Hepatocyte (in vitro differentiated cells): ENCODE measurements at regions not wholly inside any gene's neighbourhood (a gene's known extent, or its start where the extent isn't known, plus 50 kb on each side); places are given as distances from the start of the nearest gene placed in this dataset.

Experiments
- DNase-seq: peaks from one replicate; pipeline ENCODE4 v3.0.0-alpha.2; 2016; ENCODE audit warnings: low spot score
- H2AFZ ChIP-seq: fragments of 200-600 bp; sonication (generic); 2 replicates; pipeline ENCODE4 v1.6.0; 2016; ENCODE audit warnings: antibody characterized with exemption, mild to moderate bottlenecking
- H3K27ac ChIP-seq: fragments of 200-600 bp; sonication (generic); 2 replicates; pipeline ENCODE4 v1.5.1; 2016; ENCODE audit warnings: mild to moderate bottlenecking
- H3K27me3 ChIP-seq: fragments of 200-600 bp; sonication (generic); 2 replicates; pipeline ENCODE4 v1.6.1; 2016
- H3K36me3 ChIP-seq: fragments of 200-600 bp; sonication (generic); replicated peaks from 2 replicates; pipeline ENCODE4 v1.5.1; 2016; ENCODE audit warnings: low read depth; ENCODE audit not compliant: insufficient read depth
- H3K4me1 ChIP-seq: fragments of 200-600 bp; sonication (generic); 2 replicates; pipeline ENCODE4 v1.5.1; 2016; ENCODE audit warnings: mild to moderate bottlenecking, moderate library complexity; ENCODE audit not compliant: insufficient read depth
- H3K4me2 ChIP-seq: fragments of 200-600 bp; sonication (generic); 2 replicates; pipeline ENCODE4 v1.6.0; 2016
- H3K4me3 ChIP-seq: fragments of 200-600 bp; sonication (generic); 2 replicates; pipeline ENCODE4 v1.5.1; 2016; ENCODE audit warnings: mild to moderate bottlenecking
- H3K79me2 ChIP-seq: fragments of 200-600 bp; sonication (generic); 2 replicates; pipeline ENCODE4 v1.6.0; 2017; ENCODE audit warnings: mild to moderate bottlenecking
- H3K9me2 ChIP-seq: fragments of 200-600 bp; sonication (generic); replicated peaks from 2 replicates; pipeline ENCODE4 v1.6.0; 2017; ENCODE audit warnings: mild to moderate bottlenecking; ENCODE audit not compliant: insufficient read depth
- H3K9me3 ChIP-seq: fragments of 200-600 bp; sonication (generic); 2 replicates; pipeline ENCODE4 v1.5.1; 2016; ENCODE audit warnings: low read depth, mild to moderate bottlenecking
- H4K20me1 ChIP-seq: fragments of 200-600 bp; sonication (generic); 2 replicates; pipeline ENCODE4 v1.6.0; 2016; ENCODE audit warnings: mild to moderate bottlenecking; ENCODE audit not compliant: insufficient read depth, poor library complexity, severe bottlenecking
- CTCF ChIP-seq: fragments of 200-600 bp; sonication (generic); IDR thresholded peaks from 2 replicates; pipeline ENCODE4 v1.5.1; 2016; ENCODE audit warnings: antibody characterized with exemption, mild to moderate bottlenecking; ENCODE audit not compliant: poor library complexity
- EZH2 ChIP-seq: fragments of 200-600 bp; sonication (generic); IDR thresholded peaks from 2 replicates; pipeline ENCODE4 v1.6.1; 2016; ENCODE audit warnings: antibody characterized with exemption, mild to moderate bottlenecking, borderline replicate concordance
- EZH2phosphoT487 ChIP-seq: fragments of 200-600 bp; sonication (generic); IDR thresholded peaks from one replicate; pipeline ENCODE4 v1.6.1; 2018; ENCODE audit warnings: antibody characterized with exemption, mild to moderate bottlenecking, low read depth, moderate library complexity; ENCODE audit not compliant: unreplicated experiment, severe bottlenecking
- WGBS: methylation state at CpG from one replicate; pipeline ENCODE4 v1.1.6; 2016; ENCODE audit warnings: low lambda C conversion rate; ENCODE audit errors: missing lambda C conversion rate; 5-methylcytosine and 5-hydroxymethylcytosine counted together

GRCh38 chr3:162278834-162279233 is 782.2 kb downstream of the OTOL1 start:
- Histone ChIP-seq H2AFZ (no peak overlapping the region), H3K4me2 (no peak overlapping the region), H3K36me3 (no peaks in the 10 kb centered on the region), H3K4me3 (no peak overlapping the region), H3K9me2 (no peaks in the 10 kb centered on the region), H4K20me1 (no peaks in the 10 kb centered on the region), H3K4me1 (no peaks in the 10 kb centered on the region), H3K27me3 (no peaks in the 10 kb centered on the region), H3K79me2 (no peaks in the 10 kb centered on the region), H3K9me3 (no peaks in the 10 kb centered on the region), H3K27ac (no peak overlapping the region)
- no peak for TF ChIP-seq EZH2phosphoT487
- no peak for TF ChIP-seq CTCF
- no peak for TF ChIP-seq EZH2
- DNase-seq, result no peak
- 90% methylated on average over 2 of the region's 2 CpGs for WGBS

GRCh38 chr3:162285259-162285658 is 788.7 kb downstream of the OTOL1 start:
- Histone ChIP-seq H2AFZ (peak overlapping the region; percentile 0), H3K79me2 (no peaks in the 10 kb centered on the region), H3K4me2 (no peak overlapping the region), H4K20me1 (no peaks in the 10 kb centered on the region), H3K9me3 (no peaks in the 10 kb centered on the region), H3K27me3 (no peaks in the 10 kb centered on the region), H3K9me2 (no peaks in the 10 kb centered on the region), H3K36me3 (no peaks in the 10 kb centered on the region), H3K27ac (no peak overlapping the region), H3K4me1 (peaks cover 9% of the 10 kb centered on the region), H3K4me3 (no peak overlapping the region)
- TF ChIP-seq EZH2phosphoT487, result no peak
- no peak for TF ChIP-seq EZH2
- TF ChIP-seq CTCF, result no peak
- WGBS, result 87% methylated on average over 3 of the region's 3 CpGs
- no peak for DNase-seq

GRCh38 chr3:162287600-162287999 is 791.0 kb downstream of the OTOL1 start:
- Histone ChIP-seq H4K20me1 (no peaks in the 10 kb centered on the region), H3K4me2 (no peak overlapping the region), H3K4me1 (peaks cover 9% of the 10 kb centered on the region), H2AFZ (no peak overlapping the region), H3K36me3 (no peaks in the 10 kb centered on the region), H3K4me3 (no peak overlapping the region), H3K79me2 (no peaks in the 10 kb centered on the region), H3K9me2 (no peaks in the 10 kb centered on the region), H3K27ac (no peak overlapping the region), H3K9me3 (no peaks in the 10 kb centered on the region), H3K27me3 (no peaks in the 10 kb centered on the region)
- no peak for DNase-seq
- TF ChIP-seq EZH2 (no peak), EZH2phosphoT487 (no peak), CTCF (no peak)
- WGBS, result 93% methylated on average over 2 of the region's 2 CpGs

GRCh38 chr3:162292409-162292808 is 795.8 kb downstream of the OTOL1 start:
- Histone ChIP-seq H3K9me3 (no peaks in the 10 kb centered on the region), H3K27me3 (no peaks in the 10 kb centered on the region), H3K36me3 (no peaks in the 10 kb centered on the region), H3K4me2 (no peak overlapping the region), H3K27ac (no peak overlapping the region), H3K9me2 (no peaks in the 10 kb centered on the region), H3K4me3 (no peak overlapping the region), H3K79me2 (no peaks in the 10 kb centered on the region), H3K4me1 (no peaks in the 10 kb centered on the region), H2AFZ (no peak overlapping the region), H4K20me1 (no peaks in the 10 kb centered on the region)
- no peak for DNase-seq
- TF ChIP-seq CTCF (no peak), EZH2phosphoT487 (no peak), EZH2 (no peak)
- 73% methylated on average over 1 of the region's 1 CpG for WGBS
